ENCODE measurements at regions not wholly inside any gene's neighbourhood (a gene's known extent, or its start where the extent isn't known, plus 50 kb on each side); places are given as distances from the start of the nearest gene placed in this dataset.
"Not testable (repeated sequence)": the region's sequence is repeated elsewhere in the genome, so short reads cannot be mapped to it uniquely, and the experiment has no call there.

GRCh38 chr9:66771504-66771903 is 129.0 kb upstream of the ZNF658 start:
- H3K4me1 ChIP-seq (ENCODE audit: control insufficient read depth, insufficient read depth, low read length, poor library complexity, severe bottlenecking); H3K9me3 ChIP-seq (ENCODE audit: control insufficient read depth, low read length); H3K4me3 ChIP-seq (ENCODE audit: extremely low read depth, insufficient read depth, low read length, poor library complexity, severe bottlenecking); H3K36me3 ChIP-seq (ENCODE audit: control insufficient read depth, insufficient read depth, low read length); H3K27ac ChIP-seq (ENCODE audit: low read depth, low read length, severe bottlenecking): not testable (repeated sequence)
- whole genome bisulfite sequencing, 2 experiments (ENCODE audit: insufficient coverage in 2 of 2), result no CpG with 5 or more reads among the region's 2 CpGs

GRCh38 chr9:66774618-66775017 is 125.9 kb upstream of the ZNF658 start:
- H3K27ac ChIP-seq (ENCODE audit: low read depth, low read length, severe bottlenecking); H3K4me3 ChIP-seq (ENCODE audit: extremely low read depth, insufficient read depth, low read length, poor library complexity, severe bottlenecking); H3K9me3 ChIP-seq (ENCODE audit: control insufficient read depth, low read length); H3K4me1 ChIP-seq (ENCODE audit: control insufficient read depth, insufficient read depth, low read length, poor library complexity, severe bottlenecking); H3K36me3 ChIP-seq (ENCODE audit: control insufficient read depth, insufficient read depth, low read length): not testable (repeated sequence)
- WGBS, 2 experiments (ENCODE audit: insufficient coverage in 2 of 2), result 94% methylated on average over 3 of the region's 8 CpGs; no CpG with 5 or more reads in 1 of the 2 experiments

DNA sequence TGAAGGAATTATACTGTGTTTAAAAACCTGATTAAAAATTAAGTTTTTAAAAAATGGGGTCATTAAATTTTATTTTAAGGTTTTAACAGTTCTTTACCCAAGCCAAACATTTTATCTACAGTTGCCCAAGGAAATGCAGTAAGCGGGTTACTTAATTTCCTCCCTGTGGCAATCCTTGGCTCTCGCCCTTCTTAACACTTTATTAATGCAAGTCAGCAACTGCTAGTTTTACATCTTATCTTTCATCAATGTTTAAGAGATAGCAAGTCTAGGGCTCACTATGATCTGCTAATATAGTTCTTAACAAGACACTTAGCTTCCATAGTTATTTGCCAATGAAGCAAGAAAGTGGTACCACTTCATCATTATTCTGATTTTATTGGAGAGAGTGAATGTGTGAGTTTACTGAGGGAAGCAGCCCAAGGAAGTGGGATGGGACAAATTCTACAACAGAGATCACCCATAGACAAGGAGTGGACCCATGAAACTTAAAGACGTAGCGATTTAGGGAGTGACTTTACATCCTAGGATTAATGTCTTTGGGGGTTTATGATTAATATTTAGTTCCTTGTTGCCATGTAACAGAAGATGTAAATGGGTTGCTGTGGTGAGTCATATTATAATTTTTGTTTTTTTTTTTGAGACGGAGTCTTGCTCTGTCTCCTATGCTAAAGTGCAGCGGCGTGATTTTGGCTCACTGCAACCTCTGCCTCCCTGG is 120.4 kb upstream of the ZNF658 start:
- not testable (repeated sequence) for H3K9me3 ChIP-seq (ENCODE audit: control insufficient read depth, low read length); H3K27ac ChIP-seq (ENCODE audit: low read depth, low read length, severe bottlenecking); H3K4me1 ChIP-seq (ENCODE audit: control insufficient read depth, insufficient read depth, low read length, poor library complexity, severe bottlenecking); H3K36me3 ChIP-seq (ENCODE audit: control insufficient read depth, insufficient read depth, low read length); H3K4me3 ChIP-seq (ENCODE audit: extremely low read depth, insufficient read depth, low read length, poor library complexity, severe bottlenecking)
- no CpG with 5 or more reads among the region's 7 CpGs for WGBS, 2 experiments (ENCODE audit: insufficient coverage in 2 of 2)

DNA sequence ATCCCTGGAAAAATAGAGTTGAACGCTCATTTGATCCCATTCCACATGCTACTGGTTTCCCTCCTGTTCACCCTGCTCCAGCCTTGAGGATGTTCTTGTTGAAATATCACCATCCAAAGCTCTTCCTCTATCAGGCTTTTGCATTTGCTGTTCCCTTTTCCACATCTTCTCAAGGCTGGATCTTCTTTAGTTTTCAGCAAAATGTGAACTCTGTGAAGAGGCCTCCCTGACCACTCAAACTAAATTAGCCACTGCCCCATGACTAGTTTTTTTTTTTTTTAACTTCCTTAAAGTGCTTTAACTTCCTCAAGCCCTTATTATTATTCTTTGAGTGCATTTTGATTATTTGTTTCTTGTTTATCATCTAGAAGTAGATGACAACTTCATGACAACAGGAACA is 119.3 kb upstream of the ZNF658 start:
- not testable (repeated sequence) for H3K36me3 ChIP-seq (ENCODE audit: control insufficient read depth, insufficient read depth, low read length); H3K27ac ChIP-seq (ENCODE audit: low read depth, low read length, severe bottlenecking); H3K4me1 ChIP-seq (ENCODE audit: control insufficient read depth, insufficient read depth, low read length, poor library complexity, severe bottlenecking); H3K9me3 ChIP-seq (ENCODE audit: control insufficient read depth, low read length); H3K4me3 ChIP-seq (ENCODE audit: extremely low read depth, insufficient read depth, low read length, poor library complexity, severe bottlenecking)
- no CpG with 5 or more reads among the region's 1 CpG for WGBS, 2 experiments (ENCODE audit: insufficient coverage in 2 of 2)

DNA sequence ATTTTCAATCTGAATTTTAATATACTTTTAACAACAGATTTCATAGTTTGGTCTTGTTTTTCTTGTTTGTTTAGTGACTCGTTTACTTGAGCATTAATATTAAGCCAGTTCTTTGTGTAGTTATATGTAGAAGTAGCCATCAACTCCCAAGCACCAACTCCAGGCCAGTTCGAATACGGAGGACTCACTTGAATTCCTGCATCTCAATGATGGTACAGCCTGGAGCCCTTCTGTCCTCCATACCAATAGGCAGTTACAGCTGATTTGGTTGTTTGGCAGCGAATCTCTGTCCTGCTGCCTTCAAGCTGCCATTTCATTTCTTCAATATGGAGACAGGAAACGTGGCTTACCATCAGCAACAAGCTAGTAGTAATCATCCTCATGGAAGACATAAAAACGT is 118.5 kb upstream of the ZNF658 start:
- H3K4me3 ChIP-seq (ENCODE audit: extremely low read depth, insufficient read depth, low read length, poor library complexity, severe bottlenecking); H3K4me1 ChIP-seq (ENCODE audit: control insufficient read depth, insufficient read depth, low read length, poor library complexity, severe bottlenecking); H3K36me3 ChIP-seq (ENCODE audit: control insufficient read depth, insufficient read depth, low read length); H3K9me3 ChIP-seq (ENCODE audit: control insufficient read depth, low read length); H3K27ac ChIP-seq (ENCODE audit: low read depth, low read length, severe bottlenecking): not testable (repeated sequence)
- WGBS, 2 experiments (ENCODE audit: insufficient coverage in 2 of 2), result no CpG with 5 or more reads among the region's 6 CpGs

GRCh38 chr9:66785603-66786002 is 114.9 kb upstream of the ZNF658 start:
- not testable (repeated sequence) for H3K27ac ChIP-seq (ENCODE audit: low read depth, low read length, severe bottlenecking); H3K9me3 ChIP-seq (ENCODE audit: control insufficient read depth, low read length); H3K4me1 ChIP-seq (ENCODE audit: control insufficient read depth, insufficient read depth, low read length, poor library complexity, severe bottlenecking); H3K36me3 ChIP-seq (ENCODE audit: control insufficient read depth, insufficient read depth, low read length); H3K4me3 ChIP-seq (ENCODE audit: extremely low read depth, insufficient read depth, low read length, poor library complexity, severe bottlenecking)
- WGBS, 2 experiments (ENCODE audit: insufficient coverage in 2 of 2), result no CpG with 5 or more reads among the region's 3 CpGs

DNA sequence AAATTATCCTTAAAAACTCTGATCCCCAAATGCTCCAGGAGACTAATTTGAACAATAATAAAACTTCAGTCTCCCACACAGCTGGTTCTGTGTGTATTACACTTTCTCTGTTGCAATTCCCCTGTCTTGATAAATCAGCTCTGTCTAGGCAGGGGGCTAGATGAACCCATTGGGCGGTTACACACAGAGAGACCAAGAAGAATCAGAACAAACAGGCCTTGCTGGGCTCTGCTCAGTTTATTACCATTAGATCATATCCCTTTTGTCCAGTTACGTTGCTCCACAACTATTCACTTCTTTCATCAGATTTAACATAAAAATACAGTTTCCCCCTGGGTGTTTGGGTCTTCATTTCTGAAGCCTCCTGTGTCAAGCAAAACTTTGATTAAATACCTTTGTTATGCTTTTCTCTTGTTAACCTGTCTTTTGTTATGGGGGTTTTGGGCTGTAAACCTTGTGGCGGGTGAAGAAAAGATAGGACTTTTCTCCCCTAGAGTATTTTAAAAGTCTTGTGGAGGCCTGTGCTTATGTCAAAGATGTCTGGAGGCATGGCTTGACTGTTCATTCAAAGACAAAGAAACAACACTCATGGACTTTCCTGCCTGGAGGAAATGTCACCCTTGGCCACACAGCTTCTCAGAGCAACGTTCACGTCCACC is 109.3 kb upstream of the ZNF658 start:
- H3K4me1 ChIP-seq (ENCODE audit: control insufficient read depth, insufficient read depth, low read length, poor library complexity, severe bottlenecking); H3K27ac ChIP-seq (ENCODE audit: low read depth, low read length, severe bottlenecking); H3K4me3 ChIP-seq (ENCODE audit: extremely low read depth, insufficient read depth, low read length, poor library complexity, severe bottlenecking); H3K9me3 ChIP-seq (ENCODE audit: control insufficient read depth, low read length); H3K36me3 ChIP-seq (ENCODE audit: control insufficient read depth, insufficient read depth, low read length): not testable (repeated sequence)
- WGBS, 2 experiments (ENCODE audit: insufficient coverage in 2 of 2), result no CpG with 5 or more reads among the region's 5 CpGs

DNA sequence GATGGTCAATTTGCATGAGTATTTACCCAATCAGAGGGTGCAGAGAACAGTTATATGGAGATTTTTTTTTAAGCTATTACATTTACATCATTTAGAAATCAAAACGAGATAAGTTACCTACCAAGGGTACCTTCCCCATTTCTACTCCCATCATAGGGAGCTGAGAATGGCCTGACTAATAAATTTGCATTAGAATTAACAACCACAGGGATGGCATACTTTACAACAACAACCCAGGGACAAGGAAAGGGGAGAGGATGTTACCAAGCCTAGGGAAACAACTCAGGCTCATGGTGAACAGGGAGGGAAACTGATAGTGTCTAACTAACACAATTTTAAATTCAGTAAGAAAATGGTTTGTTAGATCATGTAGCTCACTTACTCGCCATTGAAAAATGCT is 105.8 kb upstream of the ZNF658 start:
- H3K4me3 ChIP-seq (ENCODE audit: extremely low read depth, insufficient read depth, low read length, poor library complexity, severe bottlenecking); H3K27ac ChIP-seq (ENCODE audit: low read depth, low read length, severe bottlenecking); H3K9me3 ChIP-seq (ENCODE audit: control insufficient read depth, low read length); H3K36me3 ChIP-seq (ENCODE audit: control insufficient read depth, insufficient read depth, low read length); H3K4me1 ChIP-seq (ENCODE audit: control insufficient read depth, insufficient read depth, low read length, poor library complexity, severe bottlenecking): not testable (repeated sequence)
- no CpG with 5 or more reads among the region's 2 CpGs for WGBS, 2 experiments (ENCODE audit: insufficient coverage in 2 of 2)

DNA sequence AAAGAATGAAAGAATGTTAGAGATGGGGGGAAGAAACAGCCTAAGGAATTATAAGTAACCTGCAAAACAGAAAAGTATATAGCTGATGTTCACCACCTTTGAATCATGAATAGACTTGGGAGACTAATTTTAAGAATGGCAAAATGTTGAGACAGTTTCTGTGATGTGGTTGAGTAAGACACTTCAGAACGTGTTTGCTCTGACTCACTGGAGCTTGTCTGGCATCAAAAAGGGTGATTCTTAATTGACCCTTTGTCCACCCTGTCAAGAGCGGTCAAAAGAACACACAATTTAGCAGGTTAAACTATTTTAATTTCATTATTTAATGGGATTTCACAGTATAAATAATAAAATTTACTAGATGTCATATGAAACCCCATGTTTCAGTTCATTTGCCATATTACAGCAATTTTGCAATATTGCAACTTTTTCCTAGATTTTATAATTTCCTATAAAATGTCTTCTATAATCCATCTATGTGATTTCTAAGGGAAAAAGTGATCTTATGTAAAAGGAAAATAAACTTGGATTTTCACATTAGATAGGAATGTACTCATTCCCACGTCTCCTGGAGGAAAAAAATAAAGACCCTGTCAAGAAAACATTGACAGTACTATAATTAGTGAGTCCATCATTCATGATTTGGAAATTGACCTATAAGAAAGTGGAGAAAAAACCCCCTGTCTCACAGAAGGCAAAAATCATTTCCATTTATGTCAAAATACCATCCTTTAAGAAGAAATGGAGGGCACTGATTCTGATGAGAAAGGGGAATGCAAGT is 104.6 kb upstream of the ZNF658 start:
- H3K36me3 ChIP-seq (ENCODE audit: control insufficient read depth, insufficient read depth, low read length); H3K9me3 ChIP-seq (ENCODE audit: control insufficient read depth, low read length); H3K27ac ChIP-seq (ENCODE audit: low read depth, low read length, severe bottlenecking); H3K4me1 ChIP-seq (ENCODE audit: control insufficient read depth, insufficient read depth, low read length, poor library complexity, severe bottlenecking); H3K4me3 ChIP-seq (ENCODE audit: extremely low read depth, insufficient read depth, low read length, poor library complexity, severe bottlenecking): not testable (repeated sequence)
- WGBS, 2 experiments (ENCODE audit: insufficient coverage in 2 of 2), result no CpG with 5 or more reads among the region's 3 CpGs

DNA sequence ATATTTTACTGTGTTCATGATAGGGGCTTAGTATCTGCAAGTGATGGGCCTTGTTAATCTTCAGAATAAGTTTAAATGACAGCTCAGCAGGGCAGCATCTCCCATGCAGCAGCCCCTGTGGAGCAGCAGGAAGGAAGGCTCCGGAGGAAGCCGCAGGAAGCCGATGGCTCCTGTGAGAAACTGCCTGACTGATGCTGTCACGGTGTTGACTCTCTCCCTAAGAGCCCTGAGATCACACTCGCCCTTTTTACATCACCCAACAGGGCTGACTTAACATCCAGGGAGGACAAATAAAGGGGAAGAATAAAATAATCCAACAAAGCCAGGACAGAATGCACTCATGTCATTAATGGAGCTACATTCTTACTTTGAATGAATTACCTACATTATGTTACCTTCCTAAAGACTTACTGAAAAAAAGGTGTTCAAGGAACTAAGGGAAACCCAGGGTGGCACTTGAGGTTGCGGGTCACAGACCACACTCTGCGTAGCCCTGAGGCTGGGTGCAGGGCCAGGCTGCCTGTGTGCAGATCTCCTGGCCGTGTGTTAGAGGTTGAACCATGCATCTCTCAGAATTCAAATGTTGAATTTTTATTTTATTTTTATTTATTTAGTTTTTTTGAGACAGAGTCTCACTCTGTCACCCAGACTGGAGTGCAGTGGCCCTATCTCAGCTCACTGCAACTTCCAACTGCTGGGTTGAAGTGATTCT is 102.5 kb upstream of the ZNF658 start:
- not testable (repeated sequence) for H3K4me1 ChIP-seq (ENCODE audit: control insufficient read depth, insufficient read depth, low read length, poor library complexity, severe bottlenecking); H3K27ac ChIP-seq (ENCODE audit: low read depth, low read length, severe bottlenecking); H3K4me3 ChIP-seq (ENCODE audit: extremely low read depth, insufficient read depth, low read length, poor library complexity, severe bottlenecking); H3K36me3 ChIP-seq (ENCODE audit: control insufficient read depth, insufficient read depth, low read length); H3K9me3 ChIP-seq (ENCODE audit: control insufficient read depth, low read length)
- WGBS, 2 experiments (ENCODE audit: insufficient coverage in 2 of 2), result 100% methylated on average over 1 of the region's 8 CpGs; no CpG with 5 or more reads in 1 of the 2 experiments

Measured in mesodermal cell (in vitro differentiated cells).